ENCODE measurements at regions not wholly inside any gene's neighbourhood (a gene's known extent, or its start where the extent isn't known, plus 50 kb on each side); places are given as distances from the start of the nearest gene placed in this dataset.

GRCh38 chr22:48490500-48491411 lies 1336.9 kb downstream of the BRD1 start:
- peaks cover 13% of the 10 kb centered on the region for H3K27me3 Mint-ChIP-seq (ENCODE audit: insufficient read depth)
- no peak overlapping the region for H3K4me3 Mint-ChIP-seq
- H3K9me3 Mint-ChIP-seq, result peaks cover 11% of the 10 kb centered on the region
- H3K4me1 Mint-ChIP-seq (ENCODE audit: low read depth), result no peaks in the 10 kb centered on the region
- no peak for DNase-seq
- H3K27ac Mint-ChIP-seq, result no peak overlapping the region
- TF ChIP-seq CTCF (IDR thresholded peaks at IDR 0.05), result no peak
- H3K36me3 Mint-ChIP-seq (ENCODE audit: low read depth), result no peaks in the 10 kb centered on the region

GRCh38 chr22:48489551-48490499 lies 1337.8 kb downstream of the BRD1 start:
- H3K4me3 Mint-ChIP-seq, result no peak overlapping the region
- no peak for DNase-seq
- no peaks in the 10 kb centered on the region for H3K36me3 Mint-ChIP-seq (ENCODE audit: low read depth)
- H3K4me1 Mint-ChIP-seq (ENCODE audit: low read depth), result no peaks in the 10 kb centered on the region
- peaks cover 11% of the 10 kb centered on the region for H3K9me3 Mint-ChIP-seq
- no peak overlapping the region for H3K27ac Mint-ChIP-seq
- no peak for TF ChIP-seq CTCF (IDR thresholded peaks at IDR 0.05)
- H3K27me3 Mint-ChIP-seq (ENCODE audit: insufficient read depth), result peaks cover 13% of the 10 kb centered on the region

GRCh38 chr22:48488611-48489511 lies 1338.8 kb downstream of the BRD1 start:
- no peak for DNase-seq
- Mint-ChIP-seq H3K4me1 (ENCODE audit: low read depth) (no peaks in the 10 kb centered on the region), H3K27ac (no peak overlapping the region), H3K27me3 (ENCODE audit: insufficient read depth) (peaks cover 14% of the 10 kb centered on the region), H3K36me3 (ENCODE audit: low read depth) (no peaks in the 10 kb centered on the region), H3K4me3 (no peak overlapping the region), H3K9me3 (peaks cover 11% of the 10 kb centered on the region)
- no peak for TF ChIP-seq CTCF (IDR thresholded peaks at IDR 0.05)

- Mint-ChIP-seq H3K4me1 (ENCODE audit: low read depth) (no peaks in the 10 kb centered on the region), H3K36me3 (ENCODE audit: low read depth) (no peaks in the 10 kb centered on the region), H3K9me3 (peaks cover 11% of the 10 kb centered on the region), H3K27me3 (ENCODE audit: insufficient read depth) (peaks cover 17% of the 10 kb centered on the region), H3K27ac (no peak overlapping the region), H3K4me3 (no peak overlapping the region)
- no peak for TF ChIP-seq CTCF (IDR thresholded peaks at IDR 0.05)
- DNase-seq, result no peak
Observed at GRCh38 chr22:48488149-48488551, 1339.5 kb downstream of the BRD1 start.

GRCh38 chr22:48486558-48486957 lies 1341.1 kb downstream of the BRD1 start:
- H3K4me3 Mint-ChIP-seq, result no peak overlapping the region
- H3K27me3 Mint-ChIP-seq (ENCODE audit: insufficient read depth), result peaks cover 17% of the 10 kb centered on the region
- H3K27ac Mint-ChIP-seq, result no peak overlapping the region
- no peak for DNase-seq
- H3K4me1 Mint-ChIP-seq (ENCODE audit: low read depth), result no peaks in the 10 kb centered on the region
- H3K36me3 Mint-ChIP-seq (ENCODE audit: low read depth), result no peaks in the 10 kb centered on the region
- no peak for TF ChIP-seq CTCF (IDR thresholded peaks at IDR 0.05)
- H3K9me3 Mint-ChIP-seq, result peaks cover 19% of the 10 kb centered on the region
